OCI-LY7 (cell line): ENCODE measurements at regions not wholly inside any gene's neighbourhood (a gene's known extent, or its start where the extent isn't known, plus 50 kb on each side); places are given as distances from the start of the nearest gene placed in this dataset.

Experiments
- BruUV-seq: library from RNA; stranded (reverse); fragments of 400-500 nt; replicated peaks from 2 replicates; lab custom pipeline; 2021; lab: Mats Ljungman, UMichigan
- CTCF ChIA-PET: fragments of 300-600 bp; sonication (Branson Sonifier 250); formaldehyde crosslinking; loops from one replicate; lab custom pipeline; 2022; ENCODE audit warnings: antibody characterized with exemption; ENCODE audit not compliant: unreplicated experiment; lab: Charles Lee
- POLR2A ChIA-PET: fragments of 300-600 bp; sonication (Branson Sonifier 250); formaldehyde crosslinking; loops from one replicate; lab custom pipeline; 2022; ENCODE audit warnings: antibody characterized with exemption; lab: Charles Lee
- DNase-seq: peaks from one replicate; pipeline ENCODE4 v3.0.0-alpha.2; 2015; ENCODE audit warnings: low spot score
- H2AFZ ChIP-seq: fragments of 200-600 bp; sonication (generic), shearing (Covaris generic); 2 replicates; pipeline ENCODE4 v1.6.1; 2014; ENCODE audit warnings: mild to moderate bottlenecking, antibody characterized with exemption, low read length, moderate library complexity
- H3K27ac ChIP-seq: fragments of 200-600 bp; sonication (generic); 2 replicates; pipeline ENCODE4 v1.5.1; 2014; ENCODE audit warnings: mixed run types, low read depth, mild to moderate bottlenecking, moderate library complexity, low read length, inconsistent platforms; ENCODE audit not compliant: poor library complexity, severe bottlenecking
- H3K36me3 ChIP-seq: fragments of 200-600 bp; sonication (generic); 2 replicates; pipeline ENCODE4 v1.6.1; 2014; ENCODE audit warnings: mild to moderate bottlenecking, antibody characterized with exemption, low read length, moderate library complexity, mixed read lengths; ENCODE audit not compliant: insufficient read depth
- H3K4me1 ChIP-seq: fragments of 200-600 bp; sonication (generic); 2 replicates; pipeline ENCODE4 v1.5.1; 2014; ENCODE audit warnings: mild to moderate bottlenecking, low read length; ENCODE audit not compliant: insufficient read depth, poor library complexity, severe bottlenecking
- H3K4me2 ChIP-seq: fragments of 200-600 bp; sonication (generic); 2 replicates; pipeline ENCODE4 v1.6.1; 2014; ENCODE audit warnings: mild to moderate bottlenecking, low read length
- H3K4me3 ChIP-seq: fragments of 200-600 bp; sonication (generic); 2 replicates; pipeline ENCODE4 v1.5.1; 2014; ENCODE audit warnings: mild to moderate bottlenecking, low read depth, low read length; ENCODE audit not compliant: poor library complexity, severe bottlenecking
- H3K79me2 ChIP-seq: fragments of 200-600 bp; sonication (generic); 2 replicates; pipeline ENCODE4 v1.6.1; 2016; ENCODE audit warnings: low read depth, mild to moderate bottlenecking, low read length, moderate library complexity, mixed read lengths; ENCODE audit not compliant: insufficient read depth
- H3K9me2 ChIP-seq: fragments of 200-600 bp; sonication (generic); 2 replicates; pipeline ENCODE4 v1.6.1; 2016; ENCODE audit warnings: mild to moderate bottlenecking, low read length, mixed read lengths; ENCODE audit not compliant: insufficient read depth
- H3K9me3 ChIP-seq: fragments of 200-600 bp; sonication (generic); 2 replicates; pipeline ENCODE4 v1.6.1; 2014; ENCODE audit warnings: mild to moderate bottlenecking, mixed run types, low read length, mixed read lengths
- H4K20me1 ChIP-seq: fragments of 200-600 bp; sonication (generic); 2 replicates; pipeline ENCODE4 v1.6.1; 2014; ENCODE audit warnings: mild to moderate bottlenecking, antibody characterized with exemption, low read length, moderate library complexity, mixed read lengths; ENCODE audit not compliant: insufficient read depth
- EZH2phosphoT487 ChIP-seq: fragments of 200-600 bp; sonication (generic); IDR thresholded peaks from 2 replicates; pipeline ENCODE4 v1.6.1; 2018; ENCODE audit warnings: low read depth, borderline replicate concordance, mild to moderate bottlenecking, mixed run types, antibody characterized with exemption, low read length, moderate library complexity, mixed read lengths
- intact Hi-C: fragments of 100-400 bp; cut with micrococcal nuclease; formaldehyde crosslinking; loops from one replicate; pipeline ENCODE4 v1.10.0; 2022; ENCODE audit not compliant: unreplicated experiment
- TF ChIP-seq, protein P1 (sequence below): fragments of 200-600 bp; sonication (generic); conservative IDR thresholded peaks from 2 replicates; pipeline ENCODE4 v1.5.1; 2014; ENCODE audit warnings: mild to moderate bottlenecking, antibody characterized with exemption, low read length, moderate library complexity, mixed read lengths

DNA sequence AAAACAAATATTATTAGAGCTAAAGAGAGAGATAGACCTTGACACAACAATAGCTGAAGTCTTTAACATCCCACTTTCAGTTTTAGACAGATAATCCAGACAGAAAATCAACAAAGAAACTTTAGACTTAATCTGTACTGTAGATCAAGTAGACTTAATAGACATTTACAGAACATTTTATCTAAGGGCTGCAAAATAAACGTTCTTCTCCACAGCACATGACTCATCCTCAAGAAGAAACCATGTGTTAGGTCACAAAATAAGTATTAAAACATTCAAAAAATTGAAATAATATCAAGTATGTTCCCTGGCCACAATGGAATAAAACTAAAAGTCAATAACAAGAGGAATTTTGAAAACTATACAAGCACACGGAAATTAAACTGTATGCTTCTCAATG lies 1510.3 kb upstream of the PCDH10 start:
- Histone ChIP-seq H2AFZ (no peak overlapping the region), H3K27ac (no peak overlapping the region), H4K20me1 (no peaks in the 10 kb centered on the region), H3K4me3 (no peak overlapping the region), H3K79me2 (no peaks in the 10 kb centered on the region), H3K9me2 (no peaks in the 10 kb centered on the region), H3K36me3 (no peaks in the 10 kb centered on the region), H3K9me3 (no peaks in the 10 kb centered on the region), H3K4me2 (no peak overlapping the region), H3K4me1 (no peaks in the 10 kb centered on the region)
- no TSS peak for BruUV-seq
- intact Hi-C loops: no loop called here
- ChIA-PET POLR2A (no interaction called here), CTCF (no interaction called here)
- TF ChIP-seq, protein P1, sequence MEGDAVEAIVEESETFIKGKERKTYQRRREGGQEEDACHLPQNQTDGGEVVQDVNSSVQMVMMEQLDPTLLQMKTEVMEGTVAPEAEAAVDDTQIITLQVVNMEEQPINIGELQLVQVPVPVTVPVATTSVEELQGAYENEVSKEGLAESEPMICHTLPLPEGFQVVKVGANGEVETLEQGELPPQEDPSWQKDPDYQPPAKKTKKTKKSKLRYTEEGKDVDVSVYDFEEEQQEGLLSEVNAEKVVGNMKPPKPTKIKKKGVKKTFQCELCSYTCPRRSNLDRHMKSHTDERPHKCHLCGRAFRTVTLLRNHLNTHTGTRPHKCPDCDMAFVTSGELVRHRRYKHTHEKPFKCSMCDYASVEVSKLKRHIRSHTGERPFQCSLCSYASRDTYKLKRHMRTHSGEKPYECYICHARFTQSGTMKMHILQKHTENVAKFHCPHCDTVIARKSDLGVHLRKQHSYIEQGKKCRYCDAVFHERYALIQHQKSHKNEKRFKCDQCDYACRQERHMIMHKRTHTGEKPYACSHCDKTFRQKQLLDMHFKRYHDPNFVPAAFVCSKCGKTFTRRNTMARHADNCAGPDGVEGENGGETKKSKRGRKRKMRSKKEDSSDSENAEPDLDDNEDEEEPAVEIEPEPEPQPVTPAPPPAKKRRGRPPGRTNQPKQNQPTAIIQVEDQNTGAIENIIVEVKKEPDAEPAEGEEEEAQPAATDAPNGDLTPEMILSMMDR: no peak
- TF ChIP-seq EZH2phosphoT487: no peak
- no peak for DNase-seq

DNA sequence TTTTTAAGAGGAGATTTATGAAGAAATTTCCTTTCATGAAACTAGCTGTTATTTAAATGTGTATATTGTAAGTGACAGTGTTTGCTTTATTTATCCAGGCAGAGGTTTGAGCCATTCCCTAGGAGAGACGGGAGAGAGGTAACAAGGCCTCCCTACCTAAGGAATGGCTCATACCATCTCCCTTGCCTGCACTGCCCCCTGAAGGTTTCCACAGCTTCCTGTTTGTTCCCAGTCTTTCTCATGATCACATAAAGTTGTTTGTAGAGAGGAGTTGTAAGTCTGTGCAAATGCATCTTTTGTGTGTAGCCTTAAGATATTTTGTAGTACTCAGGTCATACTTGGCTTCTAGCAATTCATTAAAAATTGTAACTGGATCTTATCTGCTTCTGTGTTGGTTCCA lies 1504.5 kb upstream of the PCDH10 start:
- no peak overlapping the region for H3K4me3 ChIP-seq
- no peaks in the 10 kb centered on the region for H3K4me1 ChIP-seq
- BruUV-seq: no TSS peak
- no peak overlapping the region for H3K27ac ChIP-seq
- DNase-seq: no peak
- H3K79me2 ChIP-seq: no peaks in the 10 kb centered on the region
- H4K20me1 ChIP-seq: no peaks in the 10 kb centered on the region
- POLR2A ChIA-PET: no interaction called here
- H3K9me3 ChIP-seq: no peaks in the 10 kb centered on the region
- no peak overlapping the region for H3K4me2 ChIP-seq
- TF ChIP-seq EZH2phosphoT487: no peak
- TF ChIP-seq, protein P1: 0 out of 2 replicates have a peak, but pooled peaks have one; percentile 36
- CTCF ChIA-PET: no interaction called here
- H2AFZ ChIP-seq: peak overlapping the region; percentile 70
- H3K9me2 ChIP-seq: no peaks in the 10 kb centered on the region
- no peaks in the 10 kb centered on the region for H3K36me3 ChIP-seq
- intact Hi-C loops: no loop called here

DNA sequence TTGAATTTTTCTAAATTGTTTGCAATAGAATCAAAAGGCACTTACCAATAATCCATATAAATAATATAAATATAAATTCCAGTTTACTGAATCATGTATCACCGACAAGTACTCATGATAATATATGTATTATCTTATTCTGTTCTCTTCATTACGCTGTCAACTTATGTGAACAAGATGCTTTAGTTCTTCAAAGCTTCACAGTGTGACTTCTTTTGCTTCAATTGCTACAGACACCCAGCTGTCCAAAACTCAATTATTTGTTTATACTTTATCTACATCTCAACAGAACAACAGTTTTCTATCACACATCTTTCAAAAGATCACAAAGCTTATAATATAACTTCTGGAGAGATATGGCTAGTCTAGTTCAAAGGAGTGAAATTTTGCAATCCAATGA lies 1499.9 kb upstream of the PCDH10 start:
- Histone ChIP-seq H3K27ac (no peak overlapping the region), H3K79me2 (no peaks in the 10 kb centered on the region), H3K9me3 (no peaks in the 10 kb centered on the region), H3K4me1 (no peaks in the 10 kb centered on the region), H3K4me3 (no peak overlapping the region), H3K9me2 (no peaks in the 10 kb centered on the region), H4K20me1 (no peaks in the 10 kb centered on the region), H3K36me3 (no peaks in the 10 kb centered on the region), H3K4me2 (no peak overlapping the region), H2AFZ (no peak overlapping the region)
- POLR2A ChIA-PET: interaction anchor here (0.5 to 1.1 kb wide), 3 partner anchors 13 to 1142 kb away, joined by 3 to 7 read pairs (median 3); no protein-coding TSS in a partner anchor
- DNase-seq: no peak
- intact Hi-C loops: no loop called here
- TF ChIP-seq, protein P1: no peak
- BruUV-seq: no TSS peak
- CTCF ChIA-PET: no interaction called here
